Occipital lobe (tissue), 1 donor: ENCODE measurements at regions not wholly inside any gene's neighbourhood (a gene's known extent, or its start where the extent isn't known, plus 50 kb on each side); places are given as distances from the start of the nearest gene placed in this dataset.

ENCODE experiments used
- DNase-seq: peaks from one replicate; lab custom pipeline; 2025; lab: John Stamatoyannopoulos, UW

DNA sequence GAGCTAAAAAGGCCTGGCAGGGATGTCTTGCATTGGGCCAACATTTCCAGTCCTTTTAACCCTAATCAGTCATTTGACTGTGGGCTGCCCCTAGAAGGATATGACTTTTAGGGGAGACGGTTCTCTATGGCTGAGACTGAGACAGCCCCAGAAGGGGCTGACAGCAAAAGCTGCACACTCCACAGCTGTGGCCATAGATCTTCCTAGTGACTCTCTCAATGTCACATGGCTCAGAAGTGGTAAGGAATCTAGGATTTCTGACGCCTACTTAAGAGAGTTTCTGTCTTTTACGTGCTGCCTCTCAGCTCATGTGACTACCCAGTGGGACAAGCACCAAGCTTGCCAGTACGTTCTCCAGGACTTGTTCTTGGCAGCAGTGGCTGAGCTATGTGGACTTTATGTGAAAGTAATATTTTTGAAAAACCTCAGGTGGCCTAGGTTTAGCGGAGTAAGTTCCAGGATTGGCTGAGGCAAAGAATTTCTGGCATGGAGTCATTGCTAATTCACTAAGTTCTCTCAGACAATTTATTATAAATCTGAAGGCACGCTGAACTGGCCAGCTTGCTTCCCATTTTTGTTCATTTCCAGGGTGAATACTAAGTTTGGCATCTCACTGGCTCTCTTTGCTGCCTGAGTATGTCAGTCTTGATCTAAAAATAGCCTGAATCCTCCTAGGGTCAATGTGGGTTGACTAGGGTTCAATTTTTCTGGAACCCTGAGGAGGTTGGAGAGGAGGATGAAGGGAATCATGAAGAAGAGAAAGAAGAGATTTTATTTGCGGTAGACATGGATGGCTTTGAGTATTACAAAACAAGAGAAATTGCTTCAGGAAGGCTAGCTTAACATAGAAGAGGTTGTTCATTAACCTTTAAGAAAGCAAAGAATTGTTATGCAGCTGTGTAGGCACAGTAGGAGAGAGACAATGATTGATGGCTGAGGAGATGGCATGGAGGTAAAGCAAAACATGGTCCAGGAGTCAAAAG lies 271.8 kb downstream of the AEBP2 start:
- DNase-seq: no peak

DNA sequence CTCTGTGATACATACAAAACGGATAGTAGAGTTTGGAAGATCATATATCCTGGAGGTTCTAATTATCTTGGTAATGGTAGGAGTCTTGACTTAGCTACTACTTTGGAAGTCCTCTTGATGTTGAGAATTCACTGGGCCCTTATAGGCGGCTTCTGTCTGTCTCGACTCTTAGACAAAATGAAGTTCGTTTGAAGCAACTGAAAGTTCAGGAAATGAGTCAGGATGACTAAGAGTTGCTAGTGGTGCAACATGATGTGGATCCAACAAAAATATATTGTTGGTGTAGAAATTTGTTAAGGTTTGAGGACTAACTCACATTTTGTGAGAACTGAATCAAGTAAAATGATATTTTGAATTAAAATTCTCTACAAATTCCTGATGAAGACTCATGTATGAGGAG lies 272.7 kb downstream of the AEBP2 start:
- DNase-seq: no peak

- no peak for DNase-seq
Measured at GRCh38 chr12:19718401-19718800, 279.1 kb downstream of the AEBP2 start.

DNA sequence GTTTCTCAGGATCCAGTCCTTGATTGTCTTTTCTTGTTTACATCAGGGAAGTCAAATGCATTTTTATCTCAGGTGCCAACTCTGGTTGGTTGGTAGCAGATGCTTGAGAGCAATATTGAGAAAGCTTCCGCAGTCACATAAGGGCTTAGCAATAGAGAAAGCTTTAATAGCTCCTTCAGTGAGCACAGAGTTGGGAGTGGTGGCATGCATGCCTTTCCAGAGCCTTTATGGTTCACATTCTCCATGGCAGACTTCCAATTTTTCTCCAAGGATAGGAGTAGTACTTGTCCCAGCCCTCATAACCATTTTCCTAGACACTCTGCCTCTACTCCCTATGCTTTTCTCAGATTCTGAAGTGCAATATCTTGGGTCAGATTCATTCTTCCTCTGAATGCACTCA lies 280.4 kb downstream of the AEBP2 start:
- DNase-seq: no peak

DNA sequence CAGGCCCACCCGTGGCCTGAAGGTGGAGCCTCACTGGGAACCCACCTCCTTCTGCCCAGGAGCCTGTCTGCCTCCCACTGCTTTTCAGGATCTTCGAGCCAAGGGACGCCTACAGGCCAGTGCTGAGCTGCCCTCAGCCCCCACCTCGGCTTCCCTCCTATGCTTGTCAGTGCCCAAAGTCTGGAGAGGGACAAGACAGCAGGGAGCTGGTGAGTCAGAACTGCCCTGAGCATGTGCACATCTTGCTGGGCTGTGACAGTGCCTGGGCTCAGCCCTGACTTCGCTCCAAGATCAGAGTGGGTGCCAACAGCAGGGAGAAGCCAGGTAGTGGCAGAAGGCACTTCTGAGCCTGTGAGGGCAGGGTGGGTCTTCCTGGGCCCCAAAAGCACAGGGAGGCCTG lies 286.8 kb downstream of the AEBP2 start:
- DNase-seq: no peak

- no peak for DNase-seq
Measured at GRCh38 chr12:19726592-19726991, 287.3 kb downstream of the AEBP2 start.

DNA sequence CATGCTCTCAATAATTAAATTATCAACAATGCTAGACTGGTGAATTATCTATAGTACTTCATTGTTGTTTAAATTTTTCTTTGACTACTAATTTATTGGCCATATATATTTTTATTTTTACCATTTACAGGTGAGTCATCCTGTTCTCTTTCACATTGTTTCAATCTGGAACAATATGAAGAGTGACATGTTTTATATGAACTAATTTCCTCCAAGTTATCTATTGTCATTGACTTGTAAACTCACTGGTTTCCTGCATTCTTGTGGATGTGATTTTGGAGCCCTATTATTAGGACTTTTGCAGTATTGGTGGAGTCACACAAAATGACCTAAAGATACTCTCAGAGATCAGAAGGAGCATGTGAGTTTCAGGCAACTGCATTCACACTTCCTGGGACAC lies 297.7 kb downstream of the AEBP2 start:
- DNase-seq: no peak

DNA sequence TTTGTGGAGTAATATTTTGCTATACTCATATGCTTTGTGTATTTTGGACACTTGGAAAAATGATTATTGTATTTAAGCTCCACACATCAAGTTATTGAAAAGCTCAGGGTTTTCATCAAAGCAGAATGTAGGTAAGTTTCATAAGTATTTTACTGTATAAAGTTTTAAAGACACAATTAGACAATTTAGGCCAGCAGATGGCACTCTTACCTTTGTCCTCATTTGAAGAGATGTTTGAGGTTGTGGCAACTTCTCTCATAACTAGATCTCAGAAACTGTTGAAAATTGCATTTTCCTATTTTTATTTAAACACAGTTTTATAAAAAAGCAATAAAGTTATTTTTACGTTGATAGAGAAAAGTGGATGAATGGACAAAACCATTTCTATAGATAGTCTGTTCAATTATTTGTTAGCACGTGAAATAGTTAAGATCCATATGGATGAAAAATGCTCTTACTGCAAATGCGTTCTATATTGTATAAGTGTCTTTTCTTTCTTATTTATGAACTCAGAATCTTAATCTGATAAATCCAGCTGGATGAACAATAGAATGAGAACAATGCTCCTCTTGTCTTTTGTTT lies 300.0 kb downstream of the AEBP2 start:
- no peak for DNase-seq

GRCh38 chr12:19740472-19741131 lies 301.3 kb downstream of the AEBP2 start:
- DNase-seq: no peak

DNA sequence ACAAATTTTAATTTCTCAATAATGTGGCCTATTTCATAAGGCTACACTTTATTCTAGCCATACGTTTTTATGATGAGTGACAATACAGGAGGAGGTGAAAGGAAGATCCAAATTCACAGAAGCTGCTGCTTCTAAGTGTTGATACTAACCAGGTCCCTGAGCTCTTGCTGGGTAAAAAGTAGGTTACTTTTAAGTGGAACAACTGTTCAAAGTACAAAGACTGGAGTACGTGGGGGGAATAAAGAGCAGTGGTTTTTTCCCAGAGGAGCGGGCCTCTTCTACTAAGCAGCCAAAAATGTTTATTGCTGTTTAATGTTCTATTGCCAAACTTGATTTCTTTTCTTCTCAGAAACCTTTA lies 301.8 kb downstream of the AEBP2 start:
- no peak for DNase-seq

- no peak for DNase-seq
Measured at GRCh38 chr12:19744705-19745218, 305.5 kb downstream of the AEBP2 start.

- DNase-seq: no peak
Measured at GRCh38 chr12:19746471-19746870, 307.2 kb downstream of the AEBP2 start.

DNA sequence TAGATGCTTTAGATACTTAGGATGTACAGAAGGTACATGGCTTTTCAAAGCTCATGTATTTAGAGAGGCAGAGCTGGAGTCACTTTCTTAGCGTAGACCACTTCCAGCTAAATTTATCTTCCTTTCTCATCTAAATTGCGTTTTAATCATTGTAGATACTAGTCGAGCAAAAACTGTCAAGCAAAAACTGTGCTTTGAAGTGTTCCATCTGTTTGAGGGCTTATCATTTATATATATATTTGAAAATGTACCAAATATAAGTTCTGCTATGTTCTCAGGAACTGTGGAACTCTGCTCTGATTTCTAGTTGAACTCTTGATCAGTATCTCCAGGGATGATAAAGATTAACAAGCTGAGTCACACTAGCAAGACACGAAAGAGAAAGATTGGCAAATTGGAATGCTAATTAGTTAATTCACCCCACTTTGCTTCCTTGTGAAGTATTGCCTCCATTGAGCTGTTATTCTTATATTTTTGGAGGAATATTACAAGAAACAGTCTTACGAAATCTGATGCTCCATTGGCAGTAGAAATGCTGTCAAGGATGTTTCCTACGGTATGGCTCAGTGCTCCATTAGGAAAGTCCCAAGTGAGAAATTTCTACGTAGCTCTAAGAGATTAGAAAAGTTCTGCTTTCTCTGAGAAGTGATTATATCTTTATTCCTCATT lies 310.7 kb downstream of the AEBP2 start:
- no peak for DNase-seq

GRCh38 chr12:19751078-19751477 lies 311.8 kb downstream of the AEBP2 start:
- DNase-seq: no peak

DNA sequence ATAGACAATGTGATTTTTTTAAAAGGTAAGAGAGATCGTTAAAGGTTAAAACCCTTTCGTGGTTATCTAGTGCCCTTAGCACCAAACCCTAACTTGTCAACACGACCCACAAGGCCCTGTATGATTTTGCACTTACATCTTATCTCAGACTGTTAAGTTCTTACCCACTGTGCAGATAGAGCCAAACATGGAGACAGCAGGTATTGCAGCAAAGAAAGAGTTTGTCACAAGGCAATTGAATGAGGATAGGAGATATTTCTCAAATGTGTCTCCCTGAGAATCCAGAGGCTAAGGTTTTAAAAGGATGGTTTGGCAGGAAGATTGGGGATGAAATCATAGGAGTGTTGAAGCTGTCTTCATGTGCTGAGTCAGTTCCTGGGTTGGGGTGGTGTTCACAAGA lies 313.4 kb downstream of the AEBP2 start:
- DNase-seq: no peak

- DNase-seq: no peak
Measured at GRCh38 chr12:19755136-19755535, 315.8 kb downstream of the AEBP2 start.

DNA sequence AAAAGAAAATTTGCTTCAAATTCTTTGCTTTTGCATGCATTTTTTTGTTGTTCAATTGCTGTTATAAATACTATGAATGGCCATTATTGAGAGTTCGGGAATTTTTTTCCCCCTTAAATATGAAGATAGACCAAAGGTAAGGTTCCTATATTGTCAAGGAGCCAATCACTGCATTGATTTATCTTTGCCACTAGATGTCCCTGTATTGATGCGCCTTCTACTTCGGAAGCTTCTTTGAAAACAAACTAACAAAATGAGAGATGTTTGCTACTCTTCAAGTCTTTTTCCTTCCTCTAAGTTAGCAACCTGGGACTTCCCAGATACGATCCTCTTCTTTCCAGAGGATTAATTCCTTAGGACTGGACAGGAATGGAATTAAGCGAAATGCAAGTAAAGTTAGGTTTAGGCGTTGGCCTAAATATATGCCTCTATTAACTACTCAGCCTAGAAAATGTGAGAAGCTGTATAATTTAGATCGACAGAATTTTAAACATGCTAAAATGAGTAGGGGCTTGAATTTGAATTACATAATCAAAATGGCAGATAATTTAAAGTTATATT lies 318.1 kb downstream of the AEBP2 start:
- no peak for DNase-seq

DNA sequence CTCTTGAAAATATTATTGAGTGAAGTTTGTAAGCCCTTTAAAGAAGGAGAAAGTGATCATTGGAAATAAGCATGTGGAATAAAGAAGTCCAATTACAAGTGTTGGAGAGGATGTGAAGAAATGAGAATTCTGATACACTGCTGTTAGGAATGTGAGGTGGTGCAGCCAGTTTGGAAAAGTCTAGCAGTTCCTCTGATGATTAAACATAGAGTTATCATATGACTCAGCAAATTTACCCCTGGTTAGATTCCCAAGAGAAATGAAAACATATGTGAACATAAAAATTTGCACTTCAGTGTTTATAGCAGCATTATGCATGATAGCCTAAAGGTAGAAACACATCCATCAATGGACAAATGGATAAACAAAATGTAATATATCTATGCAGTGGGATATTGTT lies 319.9 kb downstream of the AEBP2 start:
- no peak for DNase-seq

DNA sequence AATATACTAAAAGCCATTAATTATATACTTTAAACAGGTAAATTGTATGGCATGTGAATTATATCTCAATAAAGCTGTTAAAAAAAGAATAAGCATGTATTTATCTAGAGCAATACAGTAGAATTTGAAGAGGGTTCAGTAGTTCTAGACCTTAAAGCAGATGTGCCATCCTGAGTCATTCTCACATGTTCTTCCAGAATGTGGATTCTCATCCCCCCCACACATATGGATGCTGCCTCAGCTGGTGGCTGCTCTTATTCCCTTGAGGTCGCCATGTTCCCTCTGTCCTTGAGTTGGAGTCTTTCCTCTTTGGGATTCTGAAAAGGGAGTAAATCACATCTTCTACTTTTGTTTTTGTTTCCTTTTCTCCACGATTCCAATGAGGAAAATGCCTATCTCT lies 321.3 kb downstream of the AEBP2 start:
- no peak for DNase-seq

DNA sequence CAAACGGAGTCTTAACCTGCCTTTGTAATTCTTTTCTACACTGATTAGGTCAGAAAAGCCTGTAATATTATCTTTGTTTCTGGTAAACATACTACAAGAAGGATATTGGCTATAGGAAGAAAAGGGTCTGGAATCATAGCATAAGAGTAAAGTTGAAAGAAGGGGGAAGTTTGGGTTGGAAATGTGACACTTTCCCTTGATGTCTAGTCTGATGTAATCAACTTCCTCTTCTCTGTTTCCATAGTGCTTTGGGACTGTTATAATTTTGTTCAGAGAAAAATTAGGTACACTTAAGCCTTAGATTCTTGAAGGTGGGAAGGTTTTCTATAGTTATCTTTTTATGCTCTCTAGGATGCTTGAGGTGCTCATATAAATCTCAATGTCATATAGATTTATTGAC lies 322.2 kb downstream of the AEBP2 start:
- DNase-seq: no peak

DNA sequence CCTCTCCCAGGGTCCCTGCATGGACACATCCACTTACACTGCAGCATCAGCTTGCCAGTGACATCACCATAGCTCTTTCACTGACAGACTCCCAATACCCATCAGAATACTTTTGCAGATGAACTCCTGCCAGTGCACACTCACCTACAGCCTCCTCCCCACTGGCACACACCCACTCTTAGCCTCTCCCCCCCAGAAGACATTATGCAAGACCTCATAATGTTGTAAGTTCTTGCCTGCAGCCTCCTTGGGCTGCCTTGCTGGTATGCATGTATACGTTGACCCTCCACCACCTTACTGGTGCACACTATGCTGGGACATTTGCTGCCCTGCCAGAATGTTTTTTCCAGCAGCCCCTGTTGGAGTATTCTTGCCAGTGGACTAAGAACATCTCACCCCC lies 324.2 kb downstream of the AEBP2 start:
- DNase-seq: no peak

DNA sequence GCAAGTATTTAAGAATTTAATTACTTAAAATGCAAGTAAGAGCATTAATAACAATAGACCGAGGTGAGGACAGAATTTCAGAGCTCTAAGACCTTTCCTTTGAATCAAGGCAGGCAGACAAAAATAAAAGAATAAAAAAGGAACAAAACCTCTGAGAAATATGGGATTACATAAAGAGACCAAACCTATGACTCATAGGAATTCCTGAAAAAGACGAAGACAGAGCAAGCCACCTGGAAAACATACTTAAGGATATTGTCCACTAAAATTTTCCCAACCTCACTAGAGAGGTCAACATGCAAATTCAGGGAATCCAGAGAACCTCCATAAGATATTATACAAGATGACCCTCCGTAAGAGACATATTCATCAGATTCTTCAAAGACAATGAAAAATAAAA lies 325.1 kb downstream of the AEBP2 start:
- no peak for DNase-seq
